NCI-H2196 (cell line): ENCODE measurements at regions not wholly inside any gene's neighbourhood (a gene's known extent, or its start where the extent isn't known, plus 50 kb on each side); places are given as distances from the start of the nearest gene placed in this dataset.

Source experiments
- DNase-seq: peaks from one replicate; lab custom pipeline; 2025; ENCODE audit not compliant: unreplicated experiment; lab: John Stamatoyannopoulos, UW

DNA sequence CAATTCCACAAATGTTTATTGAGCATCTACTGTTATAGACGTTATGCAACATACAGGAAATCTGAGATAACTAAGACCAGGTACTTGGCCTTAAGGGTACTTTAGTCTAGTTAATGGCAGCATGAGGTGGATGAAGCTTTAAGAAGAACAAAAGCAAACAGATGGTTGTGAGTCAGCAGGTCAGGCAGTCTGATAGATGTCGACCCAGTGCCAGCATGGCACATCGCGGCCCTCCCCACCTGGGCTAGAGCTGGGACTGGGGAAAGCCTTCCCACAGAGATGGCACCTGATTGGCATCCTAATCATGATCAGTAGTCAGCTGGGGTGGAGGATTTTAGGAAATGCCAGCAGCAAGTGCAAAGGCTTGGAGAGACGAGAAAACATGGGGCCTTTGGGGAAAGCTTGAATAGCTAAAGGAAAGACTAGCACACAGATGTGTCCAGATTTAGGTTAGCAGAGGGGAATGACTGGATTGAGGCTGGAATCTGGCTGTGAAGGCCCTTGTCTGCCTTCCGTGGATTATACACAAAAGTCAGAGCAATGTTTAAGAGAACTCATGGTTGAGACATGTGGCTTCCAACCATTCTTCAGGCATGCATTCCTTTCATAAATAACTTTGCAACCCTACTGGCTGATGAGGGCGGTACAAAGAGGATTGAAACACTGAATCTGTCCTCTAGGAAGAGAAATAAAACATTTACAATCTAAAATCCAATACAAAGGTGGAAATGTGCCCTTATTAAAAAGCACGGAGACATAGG is 395.4 kb upstream of the WWC1 start:
- DNase-seq = no peak

DNA sequence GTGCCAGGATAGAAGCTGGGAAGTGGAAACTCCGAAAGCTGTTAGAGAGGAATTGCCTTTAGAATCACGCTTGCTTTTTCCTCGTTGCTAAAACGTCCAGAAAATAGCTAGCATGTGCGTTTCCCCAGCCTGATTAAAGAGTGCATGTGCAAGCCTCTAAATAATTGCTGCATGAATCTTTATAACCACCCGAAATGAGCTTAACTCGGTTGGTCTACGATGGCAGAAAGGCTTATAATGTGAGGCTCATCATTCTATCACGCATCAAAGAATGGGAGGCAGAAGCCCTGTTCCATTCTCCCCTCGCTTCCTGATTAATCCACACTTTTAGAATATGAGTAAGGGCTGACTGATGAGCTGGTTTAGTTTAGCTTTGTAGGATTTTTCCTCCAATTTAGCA is 394.6 kb upstream of the WWC1 start:
- no peak for DNase-seq

DNA sequence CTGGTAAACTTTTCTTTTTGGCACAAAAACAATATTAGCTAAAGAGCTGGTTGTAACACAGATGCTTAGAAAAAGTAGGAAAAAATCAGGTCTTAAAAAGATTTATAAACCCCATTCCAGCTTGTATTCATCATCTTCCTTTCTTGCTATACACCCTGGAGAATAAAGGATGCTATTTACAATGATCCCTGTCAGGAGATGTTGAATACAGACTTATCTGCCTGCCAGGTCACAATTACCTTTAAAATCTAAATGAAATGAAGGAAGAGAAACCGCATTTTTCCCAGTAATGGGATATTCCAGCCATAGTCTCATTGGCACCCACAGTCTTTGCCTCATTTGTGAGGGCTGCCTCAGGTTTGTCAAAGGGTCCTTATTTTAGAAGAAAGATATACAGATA is 394.1 kb upstream of the WWC1 start:
- DNase-seq = no peak

DNA sequence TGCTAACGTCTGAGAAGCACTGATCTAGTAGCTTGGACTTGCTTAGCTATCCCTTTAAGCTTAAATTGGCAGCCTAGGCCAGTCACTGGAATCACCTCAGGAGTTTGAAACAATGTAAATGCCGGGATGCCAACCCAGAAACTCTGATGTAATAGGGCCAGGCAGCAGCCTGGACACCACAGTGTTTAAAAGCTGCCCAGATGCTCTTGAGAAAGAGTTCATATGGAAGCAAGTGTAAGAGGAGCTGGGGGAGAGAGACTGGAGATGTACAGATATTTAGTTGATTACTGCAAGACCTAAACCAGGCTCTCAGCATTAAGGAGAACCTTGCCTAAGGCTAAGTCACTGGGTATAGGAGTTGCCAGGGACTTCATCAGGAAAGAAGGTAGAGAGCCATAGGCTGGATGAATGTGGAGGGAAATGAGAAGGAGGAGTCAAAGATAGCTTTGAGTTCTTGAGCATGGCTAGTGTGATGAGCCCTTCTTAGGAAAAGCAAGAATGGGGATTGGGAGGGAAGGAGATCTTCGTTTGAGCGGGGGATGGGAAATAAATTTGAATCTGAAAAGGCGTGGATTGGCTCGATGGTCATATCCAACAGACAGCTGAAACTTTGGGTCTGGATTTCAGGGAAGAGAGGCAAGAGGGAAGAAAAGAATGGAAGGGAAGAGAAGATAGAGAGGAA is 392.9 kb upstream of the WWC1 start:
- DNase-seq = no peak

DNA sequence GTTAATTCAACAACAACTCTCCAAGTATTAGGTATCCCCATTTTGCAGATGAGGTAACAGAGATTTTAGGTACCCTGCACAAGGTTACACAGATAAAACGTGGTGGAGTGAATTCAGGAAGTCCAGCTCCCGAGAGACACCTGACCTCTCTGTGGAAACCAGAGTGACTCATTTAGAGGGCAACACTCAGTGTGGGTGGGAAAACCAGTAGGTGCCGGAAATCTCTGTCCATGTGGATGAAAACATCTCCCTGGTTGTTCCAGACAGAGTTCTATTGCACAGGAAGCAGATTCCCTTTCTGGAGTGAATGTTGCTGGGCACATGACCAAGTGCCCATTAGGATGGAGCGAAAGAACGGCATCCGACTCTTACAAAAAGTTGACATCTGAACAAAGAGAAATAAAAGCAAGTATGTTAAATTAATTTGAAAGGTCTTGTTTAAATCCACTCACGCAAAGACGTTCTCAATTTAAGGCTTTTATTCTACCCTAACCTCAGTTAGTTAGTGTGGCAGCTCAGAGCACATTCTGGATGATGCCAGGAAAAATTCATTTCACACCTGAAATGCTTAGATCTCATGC is 391.9 kb upstream of the WWC1 start:
- no peak for DNase-seq

DNA sequence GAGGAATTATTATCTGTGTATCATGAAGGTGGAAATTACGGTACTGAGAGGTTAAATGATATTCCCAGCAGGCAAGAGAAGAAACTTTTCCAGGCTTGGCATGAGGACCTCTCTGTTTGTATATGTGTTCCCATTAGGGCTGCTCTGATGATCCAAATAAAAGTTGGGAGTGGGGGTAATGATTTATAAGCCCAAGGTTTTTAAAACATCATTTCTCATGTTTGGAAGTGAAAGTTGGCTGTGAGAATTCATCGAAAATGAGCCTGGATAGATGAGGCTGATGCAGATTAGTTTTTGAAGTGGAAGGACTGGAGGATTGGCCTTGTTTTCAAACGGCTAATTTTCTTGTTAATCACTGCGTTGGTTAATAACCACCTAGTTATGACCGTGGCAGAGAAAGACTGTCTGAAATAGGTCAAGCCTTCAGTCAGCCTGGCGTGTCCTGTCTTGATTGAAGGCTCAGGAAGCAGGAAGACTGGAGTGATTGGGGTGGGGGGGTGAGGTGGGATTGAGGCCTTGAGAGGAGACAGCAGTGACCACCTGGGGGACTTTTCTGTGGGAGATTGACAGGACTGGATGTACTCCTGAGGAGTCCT is 391.0 kb upstream of the WWC1 start:
- no peak for DNase-seq

DNA sequence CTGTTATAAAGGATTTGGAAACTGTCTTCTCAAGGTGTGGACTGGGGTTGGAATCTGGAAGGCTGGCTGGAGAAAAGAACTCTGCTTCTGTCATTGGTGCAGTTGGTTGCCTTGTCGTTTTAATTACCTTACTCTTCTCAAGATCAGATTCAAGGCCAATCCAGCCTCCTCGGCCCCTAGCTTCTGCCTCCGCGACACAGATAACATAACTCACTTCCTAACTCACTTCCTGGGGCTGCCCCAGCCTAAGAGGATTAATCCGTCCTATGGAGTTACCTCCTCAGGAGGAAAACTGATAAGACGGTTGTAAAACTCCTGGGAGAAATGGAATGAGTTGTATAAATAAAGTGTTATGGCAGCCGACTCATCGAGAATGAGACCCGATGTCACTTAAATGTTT is 389.1 kb upstream of the WWC1 start:
- DNase-seq = no peak

DNA sequence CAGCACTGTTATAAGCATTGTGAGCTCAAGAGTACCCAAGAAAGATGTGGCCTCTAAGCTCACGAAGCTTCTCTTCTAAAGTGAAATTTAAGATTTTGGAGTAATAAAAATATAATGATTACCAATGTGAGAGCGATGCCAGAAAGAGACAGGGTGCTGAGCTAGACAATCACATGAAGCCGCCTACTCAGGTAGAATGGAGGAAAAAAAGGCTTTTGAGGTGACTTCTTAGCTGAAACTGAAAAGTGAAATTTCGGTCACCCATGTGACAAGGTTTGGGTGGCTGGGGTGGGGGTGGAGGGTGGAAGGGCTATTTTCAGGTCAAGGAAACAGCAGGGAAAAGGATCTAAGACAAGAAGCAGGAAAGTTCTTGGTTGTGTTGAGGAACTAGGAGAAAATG is 388.2 kb upstream of the WWC1 start:
- no peak for DNase-seq

DNA sequence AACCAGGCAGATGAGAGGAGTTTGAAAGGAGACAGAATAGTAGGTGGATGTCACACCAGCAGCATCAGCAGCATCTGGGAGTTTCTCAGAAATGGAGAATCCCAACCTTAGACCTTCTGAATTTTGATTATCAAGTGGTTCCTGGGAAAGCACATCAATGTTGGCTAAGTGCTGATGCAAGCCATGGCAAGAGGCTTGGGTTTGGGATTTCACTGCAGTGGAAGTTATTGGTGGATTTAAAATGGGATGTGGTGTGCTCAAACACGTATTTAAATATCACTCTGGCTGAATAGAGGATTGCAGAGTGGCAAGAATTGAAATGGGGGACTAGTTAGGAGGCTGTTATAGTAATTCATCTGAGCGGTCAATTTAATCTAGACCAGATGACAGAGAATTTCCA is 387.8 kb upstream of the WWC1 start:
- DNase-seq = no peak

DNA sequence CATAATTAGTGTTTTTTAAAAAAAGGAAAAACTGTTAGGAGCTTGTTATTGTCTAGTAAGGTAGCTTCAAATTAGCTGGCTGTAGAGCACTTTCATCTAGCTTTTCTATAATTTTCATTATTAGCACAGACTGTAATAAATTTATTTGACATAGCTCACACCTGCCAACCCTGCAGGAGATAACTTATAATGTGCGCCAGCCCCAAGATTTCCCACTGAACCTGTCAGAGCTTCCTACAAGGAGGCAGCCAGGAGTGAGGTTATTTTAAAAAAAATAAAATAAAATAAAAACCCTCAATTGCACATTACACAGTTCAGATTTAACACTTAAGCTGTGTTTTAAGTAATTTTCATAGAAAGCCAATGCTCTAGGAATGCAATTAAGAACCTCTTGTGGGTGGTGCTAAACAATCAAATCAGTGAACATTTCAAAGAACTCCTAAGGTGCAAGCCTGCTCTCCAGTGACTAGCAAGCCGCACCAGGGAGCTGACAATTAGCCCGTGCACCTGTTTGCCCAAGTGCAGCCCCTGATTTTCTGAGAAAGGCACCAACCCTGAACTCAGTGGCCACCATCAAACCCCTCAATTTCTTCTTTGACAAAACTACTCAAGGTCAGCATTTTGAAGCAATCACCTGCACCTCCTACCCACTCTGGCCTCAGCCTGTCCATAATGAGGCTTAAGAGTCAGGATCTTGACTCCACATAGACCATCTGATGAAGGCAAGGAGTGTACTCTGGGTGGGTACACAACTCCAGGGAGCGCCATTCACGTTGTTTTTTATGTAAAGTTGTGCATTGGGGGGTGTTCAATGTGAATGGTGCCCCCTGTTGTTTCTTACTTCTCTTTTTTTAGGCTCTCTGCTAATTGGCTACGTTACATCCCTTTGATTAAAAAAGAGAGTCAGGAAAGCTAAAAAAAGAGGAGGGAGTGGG is 385.3 kb upstream of the WWC1 start:
- no peak for DNase-seq

DNA sequence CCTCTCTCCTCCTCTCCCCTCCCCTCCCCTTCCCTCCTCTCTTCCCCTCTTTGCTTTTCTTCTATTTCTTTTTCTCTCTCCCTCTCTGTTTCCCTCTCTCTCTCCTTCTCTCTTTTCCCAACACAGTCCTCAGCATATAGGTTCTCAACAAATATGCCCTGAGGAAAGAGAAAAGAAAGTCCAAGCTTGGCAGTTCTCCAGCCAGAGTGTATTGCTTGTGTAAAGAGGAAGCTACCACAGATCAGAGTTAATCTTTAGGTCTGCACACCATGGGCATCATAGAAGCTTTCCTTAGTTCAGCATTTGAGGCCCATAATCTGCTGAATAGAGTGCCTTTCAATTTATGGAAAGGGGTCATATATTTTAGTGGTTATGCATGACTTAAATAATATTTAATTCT is 382.8 kb upstream of the WWC1 start:
- no peak for DNase-seq

DNA sequence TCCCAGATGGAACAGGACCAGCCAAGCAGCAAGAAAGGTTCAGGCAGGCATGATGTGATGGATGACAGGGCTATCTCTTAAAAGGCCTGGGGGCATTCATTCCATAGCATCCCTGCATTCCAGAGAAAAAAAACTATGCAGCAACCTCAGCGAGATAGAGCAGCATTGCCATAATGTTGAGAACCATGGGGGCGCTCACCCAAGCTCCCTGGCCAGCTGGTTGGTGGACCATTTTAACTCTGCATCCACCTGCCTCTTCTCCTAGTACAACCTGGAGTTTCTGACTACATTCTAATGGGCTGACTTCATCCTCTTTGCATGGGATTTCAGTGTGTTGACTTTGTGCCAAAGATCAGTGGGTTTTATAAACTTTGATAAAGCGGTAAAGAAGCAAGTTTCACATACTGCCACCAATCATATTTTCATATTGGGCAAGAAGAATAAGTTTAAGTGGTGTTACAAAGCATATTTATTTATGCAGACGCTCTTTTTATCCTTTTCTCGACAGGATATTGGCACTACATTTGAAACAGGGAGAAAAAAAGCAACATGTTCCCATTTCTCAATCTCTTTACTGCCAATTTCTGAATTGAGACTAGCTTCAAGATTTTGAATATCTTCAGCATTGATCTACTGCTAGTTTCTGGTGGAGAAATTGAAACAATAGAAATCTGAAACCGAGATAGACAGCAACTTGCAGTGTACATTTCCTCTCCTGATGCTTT is 378.3 kb upstream of the WWC1 start:
- DNase-seq = no peak

DNA sequence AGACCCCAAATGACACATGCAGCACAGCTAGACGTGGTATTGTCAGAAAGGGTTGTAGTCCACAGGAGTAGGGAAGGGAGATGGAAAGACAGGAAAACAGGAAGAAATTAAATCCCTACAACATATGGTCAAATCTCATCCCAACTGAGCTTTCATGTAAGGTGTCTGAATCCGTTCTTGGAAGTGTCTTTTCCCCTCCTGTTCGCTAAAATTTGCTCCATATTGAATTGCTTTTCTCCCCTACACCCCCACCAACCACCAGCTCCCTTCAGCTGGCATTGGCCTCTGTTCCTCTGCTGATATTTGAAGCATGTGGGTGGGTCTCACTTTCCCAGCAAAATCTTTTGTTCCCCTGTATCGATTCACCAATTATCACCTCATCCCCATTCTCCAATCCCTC is 376.2 kb upstream of the WWC1 start:
- DNase-seq = no peak

DNA sequence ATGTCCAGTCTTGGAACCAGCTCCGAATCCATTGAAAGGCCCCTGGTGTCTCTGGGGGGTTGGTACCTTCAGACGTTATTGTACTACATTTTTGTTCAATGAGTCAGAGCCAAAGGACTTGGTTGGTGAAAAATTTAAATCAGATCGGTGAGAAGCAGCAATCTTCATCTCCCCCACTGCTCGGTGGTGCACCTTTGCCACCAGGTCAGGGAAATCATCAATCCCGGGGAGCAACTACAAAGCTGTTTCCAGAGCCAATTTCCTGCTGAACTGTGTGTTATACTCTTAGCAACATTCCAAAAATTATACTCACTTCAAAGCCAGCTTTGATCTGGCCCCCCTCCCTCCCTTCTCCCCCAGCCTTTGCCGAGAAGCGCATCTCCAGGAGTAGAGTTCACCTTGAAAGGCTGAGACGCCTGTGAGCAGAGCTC is 375.2 kb upstream of the WWC1 start:
- no peak for DNase-seq

DNA sequence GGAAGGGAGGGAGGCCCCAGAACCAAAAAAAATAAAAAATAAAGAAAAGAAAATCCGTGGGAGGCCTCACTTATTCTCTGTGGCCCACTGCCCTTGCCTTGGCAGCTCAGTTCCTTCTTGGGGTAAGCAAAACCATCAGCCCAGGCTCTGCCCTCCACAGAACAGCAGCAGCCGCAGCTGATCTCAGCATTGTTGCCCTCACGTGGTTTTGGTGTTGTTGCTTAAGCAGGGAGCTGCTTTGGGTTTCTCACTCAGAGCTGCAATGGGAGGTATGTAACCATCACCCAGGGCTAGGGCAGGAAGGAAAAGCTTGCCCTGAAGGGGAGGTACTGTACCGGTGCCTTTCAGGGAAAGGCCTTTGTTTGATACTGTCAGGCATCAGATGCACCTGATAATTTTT is 374.7 kb upstream of the WWC1 start:
- DNase-seq = no peak

DNA sequence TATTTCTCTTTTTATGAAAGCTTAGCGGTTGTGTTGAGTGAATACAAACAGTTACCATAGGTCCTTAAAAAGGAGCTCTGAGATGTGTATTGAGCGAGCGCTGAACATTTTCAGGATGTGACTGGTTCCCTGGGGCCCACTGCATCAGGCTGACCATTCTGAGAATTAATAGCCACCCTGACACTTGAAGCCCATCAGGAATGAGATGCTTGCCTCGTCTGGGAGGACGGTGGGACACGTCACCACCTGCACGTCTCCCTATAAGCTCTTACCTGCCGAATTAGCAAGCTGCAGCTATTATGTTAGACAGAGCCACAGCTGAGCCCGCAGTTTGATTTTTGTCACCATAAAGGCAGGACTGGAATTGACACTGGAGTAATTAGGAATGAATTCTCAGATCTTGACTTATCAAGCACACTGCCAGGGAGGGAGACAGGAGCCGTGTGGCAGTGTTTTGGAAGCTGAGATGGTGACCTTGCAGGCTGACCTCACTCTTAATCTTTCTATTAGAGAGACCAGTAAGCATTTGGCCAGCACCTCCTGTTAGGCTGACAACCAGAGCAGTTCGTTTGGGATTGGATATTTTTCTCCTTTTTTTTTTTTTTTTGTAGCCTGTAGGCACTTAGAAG is 373.1 kb upstream of the WWC1 start:
- no peak for DNase-seq

DNA sequence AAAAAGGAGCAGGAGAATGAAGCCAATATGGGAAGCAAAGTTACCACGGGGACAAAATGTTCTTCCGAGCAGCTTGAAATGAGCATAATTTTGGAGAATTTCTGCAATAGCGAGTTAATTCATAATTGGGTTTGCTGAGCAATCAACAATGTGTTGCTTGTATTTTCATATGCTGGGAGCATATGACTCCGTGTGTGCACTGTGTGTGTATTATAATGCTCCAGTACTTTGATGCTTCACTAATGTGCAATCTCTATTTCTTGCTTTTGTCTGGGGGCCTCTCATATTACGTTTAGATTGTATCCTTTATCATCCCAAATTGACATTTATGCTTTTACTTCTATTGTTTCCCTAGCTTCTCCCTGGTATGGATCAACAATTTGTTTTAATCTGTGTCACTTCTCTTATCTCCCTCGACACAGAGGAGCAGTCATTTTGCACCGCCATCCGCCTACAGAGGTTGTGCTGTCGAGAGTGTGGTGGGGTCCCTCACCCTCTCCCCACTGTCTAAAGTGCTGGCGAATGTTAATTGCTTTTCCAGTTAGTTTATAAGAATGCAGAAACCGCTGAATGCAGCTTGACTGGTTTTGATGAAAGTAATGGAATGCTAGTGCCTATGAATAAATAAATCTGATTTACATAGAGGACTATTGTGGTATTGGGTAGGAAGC is 372.5 kb upstream of the WWC1 start:
- no peak for DNase-seq

DNA sequence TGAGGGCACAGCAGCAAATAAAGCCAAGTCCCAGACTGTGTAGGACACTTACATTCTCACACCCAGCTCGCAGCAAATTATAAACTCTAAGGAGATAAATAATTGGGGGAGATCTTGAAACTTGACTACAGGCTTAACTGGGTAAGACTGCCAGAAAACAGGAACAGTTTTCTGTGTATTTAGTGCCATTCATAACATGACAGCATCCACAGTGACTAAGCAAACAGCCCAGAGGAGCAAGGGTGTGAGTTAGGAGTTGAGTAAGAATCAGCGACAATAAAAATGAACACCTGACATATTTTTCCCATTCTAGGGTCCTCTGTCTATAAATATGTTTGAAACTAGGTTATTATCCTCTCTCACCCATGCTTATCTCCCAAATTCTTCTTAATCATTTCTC is 370.9 kb upstream of the WWC1 start:
- DNase-seq = no peak

DNA sequence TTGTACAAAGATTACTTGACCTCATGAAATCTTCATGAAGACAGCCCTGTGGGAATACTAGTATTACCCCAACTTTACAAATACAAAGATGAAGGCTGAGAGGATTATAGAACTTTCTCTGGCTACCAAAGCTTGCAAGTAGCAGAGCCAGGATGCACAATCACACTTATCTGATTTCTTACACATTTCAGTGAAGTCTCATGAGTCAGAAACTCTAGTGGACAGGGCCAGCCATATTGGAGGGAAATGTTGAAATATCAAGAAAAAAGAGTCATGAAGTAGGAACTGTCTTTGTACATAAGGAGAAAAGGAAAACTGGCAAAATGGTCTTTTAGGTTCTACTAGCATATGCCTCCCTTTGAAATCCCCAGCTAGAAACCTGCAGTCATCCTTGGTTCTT is 369.6 kb upstream of the WWC1 start:
- DNase-seq = no peak
